HCT116 (cell line): ENCODE measurements at regions not wholly inside any gene's neighbourhood (a gene's known extent, or its start where the extent isn't known, plus 50 kb on each side); places are given as distances from the start of the nearest gene placed in this dataset.

Experiments
- CBX3 ChIP-seq: IDR thresholded peaks from 2 replicates; pipeline ENCODE4 v1.6.1; 2012; ENCODE audit warnings: low read depth
- EZH2 ChIP-seq: fragments of 200-600 bp; sonication (generic); IDR thresholded peaks from 2 replicates; pipeline ENCODE4 v1.6.1; 2017; ENCODE audit warnings: antibody characterized with exemption, mixed run types
- JUND ChIP-seq: IDR thresholded peaks from 2 replicates; pipeline ENCODE4 v1.6.1; 2012
- POLR2A ChIP-seq: IDR thresholded peaks from 2 replicates; pipeline ENCODE4 v1.7.0; 2011; ENCODE audit warnings: borderline replicate concordance; ENCODE audit not compliant: insufficient read depth, insufficient read length; ENCODE audit errors: extremely low read depth
- POLR2AphosphoS5 ChIP-seq: IDR thresholded peaks from 2 replicates; pipeline ENCODE4 v1.6.1; 2011; ENCODE audit warnings: mild to moderate bottlenecking, low read depth, low read length, moderate library complexity
- SIN3A ChIP-seq: IDR thresholded peaks from 2 replicates; pipeline ENCODE4 v1.6.1; 2012; ENCODE audit warnings: low read depth
- ZBTB33 ChIP-seq: IDR thresholded peaks from 2 replicates; pipeline ENCODE4 v1.6.1; 2011; ENCODE audit warnings: mild to moderate bottlenecking, low read length, moderate library complexity; ENCODE audit not compliant: insufficient replicate concordance; ENCODE audit errors: extremely low read depth
- TF ChIP-seq, protein P1 (sequence below), 3 experiments: fragments of 200-600 bp in 1 of 3; sonication (generic) in 1 of 3; IDR thresholded peaks in 2 of 3; conservative IDR thresholded peaks in 1 of 3; 2 replicates each; pipeline ENCODE4 v1.5.1; 2012 to 2017; ENCODE audit warnings: low read depth in 2 of 3, low read length in 2 of 3, antibody characterized with exemption in 1 of 3, borderline replicate concordance in 1 of 3, control low read depth in 1 of 3, mild to moderate bottlenecking in 1 of 3, mixed read lengths in 1 of 3, mixed run types in 1 of 3, moderate library complexity in 1 of 3; ENCODE audit not compliant: insufficient read depth in 1 of 3

DNA sequence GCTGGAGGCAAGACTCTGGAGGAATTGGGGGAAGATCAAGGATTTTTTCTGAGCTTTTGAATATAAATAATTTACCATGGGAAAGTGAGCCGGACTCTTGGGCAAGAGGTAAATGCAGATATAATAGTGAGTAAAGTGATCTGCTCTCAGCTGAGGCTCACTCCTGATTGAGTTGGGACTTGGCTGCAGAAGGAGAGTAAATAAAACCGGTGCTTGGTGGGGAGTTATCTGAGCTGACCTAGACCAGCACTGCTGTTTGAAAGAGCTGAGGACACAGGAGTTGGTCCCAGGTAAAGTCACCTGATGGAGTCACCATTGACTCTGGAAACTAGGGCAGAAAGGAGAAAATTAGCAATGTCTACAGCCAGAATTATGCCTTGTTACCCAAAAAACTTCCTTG lies 57.3 kb upstream of the LRPPRC start:
- TF ChIP-seq POLR2AphosphoS5 (no peak), POLR2A (no peak), EZH2 (no peak), ZBTB33 (no peak), JUND (no peak), CBX3 (no peak), SIN3A (no peak)
- TF ChIP-seq, protein P1, sequence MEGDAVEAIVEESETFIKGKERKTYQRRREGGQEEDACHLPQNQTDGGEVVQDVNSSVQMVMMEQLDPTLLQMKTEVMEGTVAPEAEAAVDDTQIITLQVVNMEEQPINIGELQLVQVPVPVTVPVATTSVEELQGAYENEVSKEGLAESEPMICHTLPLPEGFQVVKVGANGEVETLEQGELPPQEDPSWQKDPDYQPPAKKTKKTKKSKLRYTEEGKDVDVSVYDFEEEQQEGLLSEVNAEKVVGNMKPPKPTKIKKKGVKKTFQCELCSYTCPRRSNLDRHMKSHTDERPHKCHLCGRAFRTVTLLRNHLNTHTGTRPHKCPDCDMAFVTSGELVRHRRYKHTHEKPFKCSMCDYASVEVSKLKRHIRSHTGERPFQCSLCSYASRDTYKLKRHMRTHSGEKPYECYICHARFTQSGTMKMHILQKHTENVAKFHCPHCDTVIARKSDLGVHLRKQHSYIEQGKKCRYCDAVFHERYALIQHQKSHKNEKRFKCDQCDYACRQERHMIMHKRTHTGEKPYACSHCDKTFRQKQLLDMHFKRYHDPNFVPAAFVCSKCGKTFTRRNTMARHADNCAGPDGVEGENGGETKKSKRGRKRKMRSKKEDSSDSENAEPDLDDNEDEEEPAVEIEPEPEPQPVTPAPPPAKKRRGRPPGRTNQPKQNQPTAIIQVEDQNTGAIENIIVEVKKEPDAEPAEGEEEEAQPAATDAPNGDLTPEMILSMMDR (IDR thresholded peaks at IDR 0.05 in 2 of 3, conservative IDR thresholded peaks at IDR 0.05 in 1 of 3; ENCODE audit: borderline replicate concordance in 1 of 3, insufficient read depth in 1 of 3, low read depth in 2 of 3, low read length in 2 of 3): no peak
